HG03432 (cell line): ENCODE measurements at regions not wholly inside any gene's neighbourhood (a gene's known extent, or its start where the extent isn't known, plus 50 kb on each side); places are given as distances from the start of the nearest gene placed in this dataset.
"Not testable (repeated sequence)": the region's sequence is repeated elsewhere in the genome, so short reads cannot be mapped to it uniquely, and the experiment has no call there.

Experiments used
- ATAC-seq: cut with Tn5 transposase; IDR thresholded peaks from one replicate; pipeline ENCODE4 v1.9.1; 2021; ENCODE audit warnings: mild to moderate bottlenecking, moderate library complexity; ENCODE audit not compliant: unreplicated experiment

- no peak for ATAC-seq
Measured at GRCh38 chr3:13195374-13195773, 122.1 kb upstream of the IQSEC1 start.

GRCh38 chr3:13194285-13195209 lies 121.3 kb upstream of the IQSEC1 start:
- no peak for ATAC-seq

- ATAC-seq, result no peak
Measured at GRCh38 chr3:13193320-13194284, 120.4 kb upstream of the IQSEC1 start.

- no peak for ATAC-seq
Measured at GRCh38 chr3:13192471-13193213, 119.4 kb upstream of the IQSEC1 start.

GRCh38 chr3:13191016-13191415 lies 117.8 kb upstream of the IQSEC1 start:
- ATAC-seq, result no peak

GRCh38 chr3:13190378-13190765 lies 117.1 kb upstream of the IQSEC1 start:
- no peak for ATAC-seq

GRCh38 chr3:13189639-13190377 lies 116.6 kb upstream of the IQSEC1 start:
- ATAC-seq, result no peak

GRCh38 chr3:13188975-13189374 lies 115.7 kb upstream of the IQSEC1 start:
- no peak for ATAC-seq

GRCh38 chr3:13188181-13188779 lies 115.1 kb upstream of the IQSEC1 start:
- ATAC-seq, result no peak

- ATAC-seq, result no peak
Measured at GRCh38 chr3:13187593-13187992, 114.4 kb upstream of the IQSEC1 start.

- no peak for ATAC-seq
Measured at GRCh38 chr3:13186435-13186815, 113.2 kb upstream of the IQSEC1 start.

- no peak for ATAC-seq
Measured at GRCh38 chr3:13185737-13186434, 112.7 kb upstream of the IQSEC1 start.

GRCh38 chr3:13179582-13180210 lies 106.5 kb upstream of the IQSEC1 start:
- not testable (repeated sequence) for ATAC-seq

GRCh38 chr3:13179181-13179580 lies 106.0 kb upstream of the IQSEC1 start:
- no peak for ATAC-seq

GRCh38 chr3:13178107-13178506 lies 104.9 kb upstream of the IQSEC1 start:
- no peak for ATAC-seq

- ATAC-seq, result no peak
Measured at GRCh38 chr3:13177641-13178040, 104.4 kb upstream of the IQSEC1 start.

GRCh38 chr3:13177236-13177635 lies 104.0 kb upstream of the IQSEC1 start:
- no peak for ATAC-seq

GRCh38 chr3:13176445-13176844 lies 103.2 kb upstream of the IQSEC1 start:
- no peak for ATAC-seq

GRCh38 chr3:13174803-13175135 lies 101.5 kb upstream of the IQSEC1 start:
- no peak for ATAC-seq
